Thyroid gland (tissue), 4 donors: ENCODE measurements at regions not wholly inside any gene's neighbourhood (a gene's known extent, or its start where the extent isn't known, plus 50 kb on each side); places are given as distances from the start of the nearest gene placed in this dataset.

Source experiments
- POLR2A ChIP-seq, 2 donors: fragments of 450-650 bp; IDR thresholded peaks; one replicate each; pipeline ENCODE4 v1.6.1; 2017; ENCODE audit warnings: antibody characterized with exemption in 2 of 2, mild to moderate bottlenecking in 2 of 2, moderate library complexity in 1 of 2
- TF ChIP-seq, protein P1 (sequence below), 6 experiments: fragments of 200-600 bp in 3 of 6; fragments of 450-650 bp in 3 of 6; sonication (generic) in 3 of 6; IDR thresholded peaks; one replicate each; pipeline ENCODE4 v1.5.1; 2016 to 2019; ENCODE audit warnings: antibody characterized with exemption in 6 of 6, mild to moderate bottlenecking in 2 of 6, inconsistent platforms in 1 of 6, moderate library complexity in 1 of 6

DNA sequence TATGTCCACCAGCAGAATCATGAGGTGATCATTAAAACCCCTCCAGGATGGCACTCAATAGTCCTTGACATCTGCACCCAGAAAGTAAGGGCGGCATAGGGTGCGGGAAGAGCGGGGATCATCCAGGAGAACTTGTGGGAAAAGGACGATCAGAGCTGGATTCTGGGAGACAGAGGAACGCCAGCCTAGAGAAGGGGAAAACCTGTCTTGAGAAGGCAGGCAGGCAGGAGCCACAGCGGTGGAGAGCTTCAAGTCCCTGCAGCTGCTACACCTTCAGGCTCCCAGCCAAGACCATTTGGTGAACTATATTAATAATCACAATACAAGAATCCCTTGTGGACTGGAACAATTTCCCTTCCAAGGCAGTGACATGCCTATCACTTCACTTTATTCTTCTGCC lies 134.3 kb downstream of the BUD13 start:
- TF ChIP-seq, protein P1, sequence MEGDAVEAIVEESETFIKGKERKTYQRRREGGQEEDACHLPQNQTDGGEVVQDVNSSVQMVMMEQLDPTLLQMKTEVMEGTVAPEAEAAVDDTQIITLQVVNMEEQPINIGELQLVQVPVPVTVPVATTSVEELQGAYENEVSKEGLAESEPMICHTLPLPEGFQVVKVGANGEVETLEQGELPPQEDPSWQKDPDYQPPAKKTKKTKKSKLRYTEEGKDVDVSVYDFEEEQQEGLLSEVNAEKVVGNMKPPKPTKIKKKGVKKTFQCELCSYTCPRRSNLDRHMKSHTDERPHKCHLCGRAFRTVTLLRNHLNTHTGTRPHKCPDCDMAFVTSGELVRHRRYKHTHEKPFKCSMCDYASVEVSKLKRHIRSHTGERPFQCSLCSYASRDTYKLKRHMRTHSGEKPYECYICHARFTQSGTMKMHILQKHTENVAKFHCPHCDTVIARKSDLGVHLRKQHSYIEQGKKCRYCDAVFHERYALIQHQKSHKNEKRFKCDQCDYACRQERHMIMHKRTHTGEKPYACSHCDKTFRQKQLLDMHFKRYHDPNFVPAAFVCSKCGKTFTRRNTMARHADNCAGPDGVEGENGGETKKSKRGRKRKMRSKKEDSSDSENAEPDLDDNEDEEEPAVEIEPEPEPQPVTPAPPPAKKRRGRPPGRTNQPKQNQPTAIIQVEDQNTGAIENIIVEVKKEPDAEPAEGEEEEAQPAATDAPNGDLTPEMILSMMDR (IDR thresholded peaks at IDR 0.05) = no peak
- TF ChIP-seq POLR2A (IDR thresholded peaks at IDR 0.05) = no peak
